Naive thymus-derived CD8-positive, alpha-beta T cell (primary cell): ENCODE measurements at regions not wholly inside any gene's neighbourhood (a gene's known extent, or its start where the extent isn't known, plus 50 kb on each side); places are given as distances from the start of the nearest gene placed in this dataset.

Source experiments
- ATAC-seq, 2 donors: fragments of 150-1000 bp; cut with Tn5 transposase in 1 of 2; sonication (Bioruptor Pico), chemical (Tn5 transposase) in 1 of 2; 1 replicate in 1 of 2; 2 replicates in 1 of 2; pipeline ENCODE4 v1.10.0; 2021; ENCODE audit warnings: mild to moderate bottlenecking in 2 of 2, moderate library complexity in 2 of 2
- POLR2A ChIA-PET: fragments of 350-600 bp; sonication (Branson Sonifier 250); formaldehyde crosslinking; loops from one replicate; lab custom pipeline; 2021; ENCODE audit warnings: antibody characterized with exemption; lab: Charles Lee
- DNase-seq, 10 donors: peaks; one replicate each; pipeline versions ENCODE4 v3.0.0 to v3.0.0-alpha.2; 2020 to 2022
- H3K27ac Mint-ChIP-seq, 10 donors: one replicate each; pipeline ENCODE4 v1.8.0; 2020 to 2022; ENCODE audit warnings: mild to moderate bottlenecking in 10 of 10, mixed read lengths in 10 of 10, moderate library complexity in 4 of 10, inconsistent platforms in 1 of 10
- H3K27me3 Mint-ChIP-seq, 5 donors: one replicate each; pipeline ENCODE4 v1.8.0; 2021 to 2022; ENCODE audit warnings: mixed read lengths in 5 of 5
- H3K36me3 Mint-ChIP-seq, 3 donors: one replicate each; pipeline ENCODE4 v1.8.0; 2020 to 2022; ENCODE audit warnings: mixed read lengths in 3 of 3, mild to moderate bottlenecking in 2 of 3, inconsistent platforms in 1 of 3
- H3K4me1 Mint-ChIP-seq, 4 donors: one replicate each; pipeline ENCODE4 v1.8.0; 2021 to 2022; ENCODE audit warnings: mixed read lengths in 4 of 4
- H3K4me3 Mint-ChIP-seq, 10 donors: one replicate each; pipeline ENCODE4 v1.8.0; 2020 to 2022; ENCODE audit warnings: mild to moderate bottlenecking in 10 of 10, mixed read lengths in 10 of 10, moderate library complexity in 6 of 10, inconsistent platforms in 1 of 10
- H3K9me3 Mint-ChIP-seq, 9 donors: one replicate each; pipeline ENCODE4 v1.8.0; 2020 to 2022; ENCODE audit warnings: mixed read lengths in 9 of 9, mild to moderate bottlenecking in 3 of 9, inconsistent platforms in 1 of 9, moderate library complexity in 1 of 9

GRCh38 chr15:92336419-92336987 is 57.2 kb upstream of the ST8SIA2 start:
- H3K4me1 Mint-ChIP-seq, result no peaks in the 10 kb centered on the region
- peaks cover 0 to 5% (median 0%) of the 10 kb centered on the region in 9 donors for H3K9me3 Mint-ChIP-seq
- H3K27ac Mint-ChIP-seq, result no peak overlapping the region
- no peak overlapping the region for H3K4me3 Mint-ChIP-seq
- no peak for DNase-seq
- no peaks in the 10 kb centered on the region for H3K36me3 Mint-ChIP-seq
- H3K27me3 Mint-ChIP-seq, result peaks cover 9 to 41% (median 15%) of the 10 kb centered on the region in 5 donors
- POLR2A ChIA-PET, result no interaction called here
- ATAC-seq, result no peak

GRCh38 chr15:92339361-92339760 is 54.3 kb upstream of the ST8SIA2 start:
- DNase-seq, result no peak
- POLR2A ChIA-PET, result interaction anchor here (1.2 kb wide), 1 partner anchor 17 kb away, joined by 3 read pairs; no protein-coding TSS in a partner anchor
- no peaks in the 10 kb centered on the region for H3K36me3 Mint-ChIP-seq
- no peak overlapping the region for H3K4me3 Mint-ChIP-seq
- H3K27me3 Mint-ChIP-seq, result peaks cover 7 to 40% (median 26%) of the 10 kb centered on the region in 5 donors
- ATAC-seq, result no peak
- H3K27ac Mint-ChIP-seq, result no peak overlapping the region
- no peaks in the 10 kb centered on the region for H3K4me1 Mint-ChIP-seq
- H3K9me3 Mint-ChIP-seq, result no peaks in the 10 kb centered on the region
